Muscle layer of colon (tissue), 2 donors: ENCODE measurements at regions not wholly inside any gene's neighbourhood (a gene's known extent, or its start where the extent isn't known, plus 50 kb on each side); places are given as distances from the start of the nearest gene placed in this dataset.

Experiments
- H3K27ac ChIP-seq: one replicate; pipeline ENCODE4 v1.7.0; 2013; ENCODE audit warnings: low read depth, mild to moderate bottlenecking, low read length, moderate library complexity
- H3K27me3 ChIP-seq, 2 donors: one replicate each; pipeline ENCODE4 v1.7.0; 2013; ENCODE audit warnings: low read length in 2 of 2, mild to moderate bottlenecking in 2 of 2; ENCODE audit not compliant: insufficient read depth in 2 of 2, control insufficient read depth in 1 of 2
- H3K36me3 ChIP-seq: one replicate; pipeline ENCODE4 v1.7.0; 2013; ENCODE audit warnings: mild to moderate bottlenecking, low read length; ENCODE audit not compliant: insufficient read depth
- H3K4me1 ChIP-seq: one replicate; pipeline ENCODE4 v1.7.0; 2013; ENCODE audit warnings: mild to moderate bottlenecking, low read length; ENCODE audit not compliant: insufficient read depth
- H3K4me3 ChIP-seq, 2 donors: one replicate each; pipeline ENCODE4 v1.7.0; 2013; ENCODE audit warnings: low read length in 2 of 2, low read depth in 1 of 2, mild to moderate bottlenecking in 1 of 2, moderate library complexity in 1 of 2
- H3K9ac ChIP-seq: one replicate; pipeline ENCODE4 v1.7.0; 2013; ENCODE audit warnings: low read length
- H3K9me3 ChIP-seq: one replicate; pipeline ENCODE4 v1.7.0; 2013; ENCODE audit warnings: mild to moderate bottlenecking, low read length
- donor health status: abdominal sarcoma.
- donor health status: Adenocarcinoma of cecum.

DNA sequence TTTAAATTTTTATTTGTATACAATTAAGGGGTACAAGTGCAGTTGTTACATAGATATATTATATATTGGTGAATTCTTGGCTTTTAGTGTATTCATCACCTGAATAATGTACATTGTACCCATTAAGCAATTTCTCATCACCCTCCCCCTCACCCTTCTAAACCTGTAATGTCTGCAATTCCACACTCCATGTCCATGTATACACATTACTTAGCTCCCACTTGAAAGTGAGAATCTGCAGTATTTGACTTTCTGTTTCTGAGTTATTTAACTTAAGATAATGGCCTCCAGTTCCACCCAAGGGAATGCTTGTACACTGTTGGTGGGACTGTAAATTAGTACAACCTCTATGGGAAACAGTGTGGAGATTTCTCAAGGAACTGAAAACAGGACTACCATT lies 383.2 kb upstream of the KCNMB2 start:
- Histone ChIP-seq H3K9me3 (no peaks in the 10 kb centered on the region), H3K4me3 (no peak overlapping the region), H3K27me3 (no peaks in the 10 kb centered on the region), H3K9ac (no peak overlapping the region), H3K27ac (no peak overlapping the region), H3K4me1 (no peaks in the 10 kb centered on the region), H3K36me3 (no peaks in the 10 kb centered on the region)

DNA sequence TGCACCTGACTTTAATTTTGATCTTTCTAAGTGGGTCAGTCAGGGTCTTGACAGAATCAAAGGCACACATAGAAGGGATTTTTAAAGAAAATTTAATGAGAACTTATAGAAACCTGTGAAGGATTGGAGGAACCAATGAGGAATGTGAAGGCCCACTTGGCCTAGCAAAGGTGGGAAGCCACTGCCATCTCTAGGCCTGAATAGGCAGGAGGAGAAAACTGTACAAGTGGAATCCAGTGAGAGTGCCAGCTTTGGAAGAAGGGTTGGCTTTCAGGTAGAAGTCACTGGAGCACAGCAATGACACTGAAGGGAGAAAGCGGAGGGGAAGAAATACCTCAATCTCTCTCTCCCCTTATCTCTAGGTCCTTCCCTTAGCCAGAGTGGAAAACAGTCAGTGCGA lies 380.7 kb upstream of the KCNMB2 start:
- H3K9ac ChIP-seq: no peak overlapping the region
- no peak overlapping the region for H3K27ac ChIP-seq
- no peaks in the 10 kb centered on the region for H3K4me1 ChIP-seq
- H3K27me3 ChIP-seq: no peaks in the 10 kb centered on the region
- no peaks in the 10 kb centered on the region for H3K36me3 ChIP-seq
- H3K4me3 ChIP-seq: no peak overlapping the region
- no peaks in the 10 kb centered on the region for H3K9me3 ChIP-seq

DNA sequence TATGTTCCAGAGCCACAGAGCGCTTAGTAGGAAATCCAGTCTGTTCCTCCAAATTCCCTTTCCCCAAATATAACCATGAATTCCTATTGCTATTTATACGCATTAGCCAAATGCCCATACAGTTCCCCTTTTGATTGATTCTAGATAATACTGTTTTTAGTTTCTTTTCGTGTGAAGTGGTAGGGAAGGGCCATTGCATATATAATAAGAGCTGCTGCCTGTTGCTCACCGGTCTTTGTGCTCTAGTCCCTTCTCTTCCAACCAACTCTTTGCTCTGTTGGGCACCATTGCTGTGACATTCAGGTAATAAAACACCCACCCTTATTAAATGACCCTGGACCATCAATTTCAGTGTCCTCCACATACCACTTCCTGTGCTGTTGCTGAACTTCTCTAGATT lies 379.9 kb upstream of the KCNMB2 start:
- Histone ChIP-seq H3K36me3 (no peaks in the 10 kb centered on the region), H3K9ac (no peak overlapping the region), H3K27ac (no peak overlapping the region), H3K9me3 (no peaks in the 10 kb centered on the region), H3K4me1 (no peaks in the 10 kb centered on the region), H3K27me3 (no peaks in the 10 kb centered on the region), H3K4me3 (no peak overlapping the region)

DNA sequence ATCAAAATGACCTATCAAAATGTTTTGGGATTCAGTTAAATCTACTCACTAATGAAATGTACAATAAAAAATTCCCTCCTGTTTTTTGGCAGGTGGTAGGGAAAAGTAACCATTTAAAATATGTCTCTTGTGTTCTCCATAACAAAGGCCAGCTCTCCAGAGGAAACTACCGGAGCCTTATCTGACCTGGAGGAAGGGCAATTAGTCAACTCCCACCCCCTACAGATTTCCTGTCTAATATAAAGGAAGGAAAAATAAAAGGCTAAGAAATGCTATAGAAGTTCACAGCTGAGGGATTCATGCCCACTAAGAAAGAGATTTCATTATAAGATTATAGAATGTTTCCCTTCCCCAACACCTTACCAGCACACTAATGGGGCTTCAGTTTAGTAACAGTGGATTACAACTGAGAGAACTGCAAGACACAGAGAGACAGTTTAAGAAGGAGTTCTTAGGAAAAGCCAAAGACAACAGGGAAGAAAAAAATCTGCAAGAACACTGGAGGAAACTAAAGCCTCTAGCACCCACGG lies 376.5 kb upstream of the KCNMB2 start:
- H3K27me3 ChIP-seq: no peaks in the 10 kb centered on the region
- H3K9ac ChIP-seq: no peak overlapping the region
- no peak overlapping the region for H3K27ac ChIP-seq
- no peaks in the 10 kb centered on the region for H3K36me3 ChIP-seq
- H3K9me3 ChIP-seq: no peaks in the 10 kb centered on the region
- H3K4me3 ChIP-seq: no peak overlapping the region
- H3K4me1 ChIP-seq: no peaks in the 10 kb centered on the region

DNA sequence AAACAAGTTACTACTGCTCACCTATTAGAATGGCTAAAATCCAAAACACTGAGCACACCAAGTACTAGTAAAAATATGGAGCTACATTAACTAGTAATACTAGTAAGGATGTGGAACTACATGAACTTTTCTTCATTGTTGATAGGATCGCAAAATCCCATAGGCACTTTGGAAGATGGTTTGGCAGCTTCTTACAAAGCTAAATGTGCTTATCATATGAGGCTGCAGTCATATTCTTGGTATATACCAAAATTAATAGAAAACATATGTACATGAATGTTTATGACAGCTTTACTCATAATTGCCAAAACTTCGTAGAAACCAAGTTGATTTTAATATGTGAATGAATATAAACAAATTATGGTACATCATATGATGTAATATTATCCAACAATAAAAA lies 366.8 kb upstream of the KCNMB2 start:
- Histone ChIP-seq H3K4me3 (no peak overlapping the region), H3K9me3 (no peaks in the 10 kb centered on the region), H3K27ac (no peak overlapping the region), H3K4me1 (peaks cover 6% of the 10 kb centered on the region), H3K36me3 (no peaks in the 10 kb centered on the region), H3K27me3 (no peaks in the 10 kb centered on the region), H3K9ac (no peak overlapping the region)

DNA sequence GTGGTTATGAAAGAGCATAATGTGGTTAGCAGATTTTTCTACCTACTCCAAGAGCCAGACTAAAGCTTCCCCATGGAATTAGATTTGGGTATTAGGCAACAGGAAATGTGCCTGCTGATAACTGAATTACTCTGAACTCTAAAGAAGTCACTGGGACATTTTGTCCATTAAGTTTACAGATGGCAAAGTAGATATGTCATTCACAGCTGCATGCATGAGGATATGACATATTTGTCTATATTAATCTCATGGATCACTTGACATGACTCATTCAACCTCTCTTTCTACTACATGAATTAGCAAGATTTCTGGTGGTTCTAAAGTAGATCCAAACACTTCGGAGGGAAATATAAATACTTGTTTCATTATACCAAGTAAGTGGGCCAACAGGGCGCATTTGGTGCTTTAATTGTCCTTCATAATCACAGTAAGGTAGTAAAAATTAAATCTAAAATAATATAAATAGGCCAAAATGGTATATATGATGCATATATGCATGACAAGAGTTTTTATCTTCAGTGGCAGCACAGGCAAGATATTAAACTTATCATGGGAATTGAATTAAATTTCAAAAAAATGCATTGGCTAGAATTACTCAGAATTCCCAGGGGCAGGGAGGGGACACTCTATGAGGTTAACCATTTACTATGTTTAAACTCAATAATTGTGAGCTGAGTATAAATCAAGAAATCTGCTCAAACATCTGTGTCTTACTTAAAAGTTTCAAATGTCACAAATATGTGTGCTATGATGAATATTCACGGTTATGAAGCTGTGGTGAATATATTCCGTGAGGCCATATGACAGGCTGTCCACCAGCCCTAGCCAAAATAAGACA lies 365.3 kb upstream of the KCNMB2 start:
- Histone ChIP-seq H3K36me3 (no peaks in the 10 kb centered on the region), H3K27ac (no peak overlapping the region), H3K27me3 (no peaks in the 10 kb centered on the region), H3K9me3 (no peaks in the 10 kb centered on the region), H3K4me1 (peaks cover 8% of the 10 kb centered on the region), H3K9ac (no peak overlapping the region), H3K4me3 (no peak overlapping the region)

DNA sequence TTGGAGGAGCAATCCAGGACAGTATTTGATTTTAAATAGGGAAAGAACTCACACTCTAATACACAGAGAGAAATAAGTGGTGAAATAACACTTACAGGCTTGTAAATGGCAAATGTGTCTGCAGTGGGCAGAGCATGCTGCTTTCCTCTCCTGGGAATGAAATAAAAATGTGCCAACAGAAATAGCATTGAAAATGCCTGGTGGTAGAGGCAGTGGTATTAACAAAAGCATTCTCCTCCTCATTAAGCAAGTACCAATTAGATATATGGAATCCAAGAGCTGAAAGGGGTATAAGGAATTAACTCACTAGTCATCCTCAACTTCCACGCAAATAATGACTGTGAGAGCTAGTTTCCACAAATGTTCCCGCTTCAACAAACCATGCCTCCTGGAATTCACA lies 364.1 kb upstream of the KCNMB2 start:
- no peak overlapping the region for H3K4me3 ChIP-seq
- H3K4me1 ChIP-seq: peaks cover 8% of the 10 kb centered on the region
- no peak overlapping the region for H3K9ac ChIP-seq
- H3K27ac ChIP-seq: no peak overlapping the region
- no peaks in the 10 kb centered on the region for H3K36me3 ChIP-seq
- no peaks in the 10 kb centered on the region for H3K27me3 ChIP-seq
- H3K9me3 ChIP-seq: no peaks in the 10 kb centered on the region

DNA sequence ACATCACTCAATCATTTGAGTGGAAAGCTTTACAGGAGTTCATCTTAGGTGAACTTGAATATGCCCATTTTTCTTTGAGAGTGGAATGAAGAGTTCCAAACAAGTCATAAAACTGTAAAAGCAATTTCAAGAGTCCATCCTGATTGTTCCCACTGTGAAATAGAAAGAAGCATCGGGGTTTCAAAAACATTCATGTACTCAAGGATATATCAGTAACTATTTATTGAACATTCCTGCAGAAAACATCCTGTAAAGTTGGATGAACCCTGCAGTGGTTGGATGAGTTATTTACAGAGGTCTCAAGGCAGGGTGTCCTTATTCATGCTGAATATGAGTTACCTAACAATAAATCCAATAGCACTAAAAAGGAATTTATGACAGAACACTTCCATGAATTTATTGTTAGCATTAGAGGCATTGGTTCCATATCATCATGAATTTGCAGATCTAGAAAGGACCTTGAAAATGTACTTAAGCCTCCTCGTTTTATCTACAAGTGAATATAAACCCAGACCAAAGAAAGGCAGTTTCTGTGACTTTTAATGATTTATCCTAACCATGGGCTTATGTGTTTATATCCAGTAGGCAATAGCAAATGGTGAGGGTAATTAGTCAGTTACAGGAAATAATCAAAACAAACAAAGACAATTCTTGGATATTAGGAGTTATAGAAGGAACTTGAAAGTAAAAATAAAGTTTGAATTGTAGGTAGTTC lies 361.9 kb upstream of the KCNMB2 start:
- H3K9ac ChIP-seq: no peak overlapping the region
- no peaks in the 10 kb centered on the region for H3K36me3 ChIP-seq
- H3K4me3 ChIP-seq: no peak overlapping the region
- H3K27ac ChIP-seq: no peak overlapping the region
- H3K9me3 ChIP-seq: no peaks in the 10 kb centered on the region
- H3K27me3 ChIP-seq: no peaks in the 10 kb centered on the region
- peaks cover 8% of the 10 kb centered on the region for H3K4me1 ChIP-seq

DNA sequence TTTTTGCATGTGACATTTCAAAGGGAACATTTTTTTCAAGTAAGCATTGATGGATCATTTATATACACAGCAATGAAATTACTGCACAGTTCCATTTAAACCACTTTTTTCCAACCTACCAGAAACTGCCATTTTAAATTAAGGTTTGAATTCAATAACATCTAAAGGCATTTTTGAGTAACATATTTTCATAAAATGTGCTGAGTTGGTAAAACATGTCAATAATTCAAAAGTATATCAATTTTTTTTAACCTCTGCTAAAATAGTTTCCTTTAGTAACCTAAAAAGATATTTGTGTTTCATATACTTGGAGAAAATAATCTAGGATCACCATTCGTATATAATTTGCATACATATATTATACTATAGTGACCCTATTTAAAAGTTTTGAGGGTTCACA lies 355.1 kb upstream of the KCNMB2 start:
- no peaks in the 10 kb centered on the region for H3K9me3 ChIP-seq
- no peaks in the 10 kb centered on the region for H3K27me3 ChIP-seq
- H3K27ac ChIP-seq: no peak overlapping the region
- no peak overlapping the region for H3K9ac ChIP-seq
- peaks cover 6% of the 10 kb centered on the region for H3K4me1 ChIP-seq
- no peak overlapping the region for H3K4me3 ChIP-seq
- no peaks in the 10 kb centered on the region for H3K36me3 ChIP-seq

DNA sequence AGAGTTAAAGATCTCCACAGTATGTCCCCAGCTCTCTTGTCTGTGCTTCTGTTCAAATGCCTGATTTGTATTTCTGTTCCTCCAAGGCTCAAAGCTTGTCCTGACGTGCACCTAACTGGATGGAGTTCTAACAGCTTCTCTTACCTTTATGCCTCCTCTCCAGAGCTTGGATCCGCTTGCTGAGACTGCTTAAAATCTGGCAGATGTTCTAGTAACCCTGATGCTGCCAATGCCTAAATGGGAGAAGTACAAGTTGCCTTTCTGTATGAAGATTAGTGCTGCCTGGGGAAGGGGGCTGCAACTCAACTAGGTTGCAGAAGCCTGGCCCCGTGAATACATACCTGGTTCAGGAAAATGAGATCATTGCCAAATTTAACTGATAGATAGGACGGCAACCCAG lies 354.5 kb upstream of the KCNMB2 start:
- H3K27ac ChIP-seq: no peak overlapping the region
- H3K9me3 ChIP-seq: no peaks in the 10 kb centered on the region
- H3K9ac ChIP-seq: no peak overlapping the region
- H3K36me3 ChIP-seq: no peaks in the 10 kb centered on the region
- no peaks in the 10 kb centered on the region for H3K27me3 ChIP-seq
- no peak overlapping the region for H3K4me3 ChIP-seq
- peaks cover 6% of the 10 kb centered on the region for H3K4me1 ChIP-seq

DNA sequence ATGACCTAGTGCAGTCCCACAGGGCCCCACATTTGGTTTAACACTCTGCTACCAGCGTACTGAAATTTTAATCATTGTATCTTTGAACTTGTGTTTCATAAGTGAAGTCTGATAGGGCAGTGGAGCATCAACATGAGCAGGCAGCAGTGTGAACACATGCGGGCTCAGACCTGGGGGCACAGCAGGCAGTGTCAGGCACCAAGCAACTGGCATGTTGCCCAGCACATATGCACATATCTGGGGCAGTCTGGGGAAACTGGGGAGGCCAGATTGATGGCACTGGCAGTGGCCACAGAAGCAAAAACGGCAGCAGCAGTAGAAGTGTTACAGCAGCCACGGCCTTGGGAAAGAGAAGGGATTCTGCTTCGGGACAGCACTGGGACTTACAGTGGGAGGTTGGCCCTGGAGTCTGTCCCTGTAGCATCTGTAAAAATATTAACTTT lies 353.9 kb upstream of the KCNMB2 start:
- Histone ChIP-seq H3K36me3 (no peaks in the 10 kb centered on the region), H3K4me3 (no peak overlapping the region), H3K27ac (no peak overlapping the region), H3K9me3 (no peaks in the 10 kb centered on the region), H3K4me1 (peaks cover 6% of the 10 kb centered on the region), H3K27me3 (no peaks in the 10 kb centered on the region), H3K9ac (no peak overlapping the region)
